SK-N-SH treated with all-trans-retinoic acid at 6 μM for 48 hours (cell line): ENCODE measurements at regions not wholly inside any gene's neighbourhood (a gene's known extent, or its start where the extent isn't known, plus 50 kb on each side); places are given as distances from the start of the nearest gene placed in this dataset.

Source experiments
- ATAC-seq: fragments of 200-7000 bp; cut with Tn5 transposase; 3 replicates; pipeline ENCODE4 v1.9.1; 2020; ENCODE audit warnings: mild to moderate bottlenecking, moderate library complexity
- ARNTL ChIP-seq: fragments of 450-650 bp; formaldehyde crosslinking; IDR thresholded peaks from 2 replicates; pipeline ENCODE4 v1.5.0; 2020; ENCODE audit warnings: low read depth, mild to moderate bottlenecking, moderate library complexity, borderline replicate concordance
- BACH2 ChIP-seq: fragments of 250-450 bp; sonication (Bioruptor Pico); IDR thresholded peaks from 2 replicates; pipeline ENCODE4 v1.9.0; 2021; ENCODE audit warnings: mild to moderate bottlenecking, borderline replicate concordance
- CREB5 ChIP-seq: fragments of 250-450 bp; sonication (Bioruptor Pico); IDR thresholded peaks from 2 replicates; pipeline ENCODE4 v1.5.1; 2020; ENCODE audit warnings: low read depth, mild to moderate bottlenecking, moderate library complexity
- CSDC2 ChIP-seq: fragments of 250-450 bp; sonication (Bioruptor Pico); IDR thresholded peaks from 2 replicates; pipeline ENCODE4 v1.5.0; 2020; ENCODE audit warnings: mild to moderate bottlenecking, moderate library complexity
- CSRNP3 ChIP-seq: fragments of 250-450 bp; sonication (Bioruptor Pico); IDR thresholded peaks from 2 replicates; pipeline ENCODE4 v1.5.1; 2021; ENCODE audit warnings: mild to moderate bottlenecking, moderate library complexity
- ESRRG ChIP-seq: fragments of 250-450 bp; sonication (Bioruptor Pico); IDR thresholded peaks from 2 replicates; pipeline ENCODE4 v1.6.1; 2021; ENCODE audit warnings: mild to moderate bottlenecking
- GLIS3 ChIP-seq: fragments of 250-450 bp; sonication (Bioruptor Pico); IDR thresholded peaks from 2 replicates; pipeline ENCODE4 v1.5.0; 2020; ENCODE audit warnings: mild to moderate bottlenecking, moderate library complexity
- ISL1 ChIP-seq: fragments of 250-450 bp; sonication (Bioruptor Pico); IDR thresholded peaks from 2 replicates; pipeline ENCODE4 v2.1.2; 2022; ENCODE audit warnings: mild to moderate bottlenecking, moderate library complexity
- OSR1 ChIP-seq: fragments of 250-450 bp; sonication (Bioruptor Pico); IDR thresholded peaks from 2 replicates; pipeline ENCODE4 v1.8.0; 2022; ENCODE audit warnings: moderate library complexity, mild to moderate bottlenecking, inconsistent platforms
- PATZ1 ChIP-seq: fragments of 250-450 bp; sonication (Bioruptor Pico); IDR thresholded peaks from 2 replicates; pipeline ENCODE4 v1.8.0; 2020; ENCODE audit warnings: mild to moderate bottlenecking, moderate library complexity, borderline replicate concordance
- POU6F1 ChIP-seq: fragments of 250-450 bp; sonication (Bioruptor Pico); IDR thresholded peaks from 2 replicates; pipeline ENCODE4 v1.8.0; 2021; ENCODE audit warnings: low read depth, mild to moderate bottlenecking, moderate library complexity, borderline replicate concordance
- PPARA ChIP-seq: fragments of 250-450 bp; sonication (Bioruptor Pico); IDR thresholded peaks from 2 replicates; pipeline ENCODE4 v1.5.0; 2020; ENCODE audit warnings: mild to moderate bottlenecking, borderline replicate concordance
- RARB ChIP-seq: fragments of 250-450 bp; sonication (Bioruptor Pico); IDR thresholded peaks from 2 replicates; pipeline ENCODE4 v1.8.0; 2021; ENCODE audit warnings: mild to moderate bottlenecking, moderate library complexity
- TCF4 ChIP-seq: fragments of 250-450 bp; sonication (Bioruptor Pico); IDR thresholded peaks from 2 replicates; pipeline ENCODE4 v1.8.0; 2021; ENCODE audit warnings: mild to moderate bottlenecking, moderate library complexity, borderline replicate concordance
- TOX ChIP-seq: fragments of 250-450 bp; sonication (Bioruptor Pico); IDR thresholded peaks from 2 replicates; pipeline ENCODE4 v1.8.0; 2021; ENCODE audit warnings: mild to moderate bottlenecking, moderate library complexity, borderline replicate concordance
- TSHZ2 ChIP-seq: fragments of 250-450 bp; sonication (Bioruptor Pico); IDR thresholded peaks from 2 replicates; pipeline ENCODE4 v1.5.0; 2020; ENCODE audit warnings: mild to moderate bottlenecking, moderate library complexity
- ZC3H10 ChIP-seq: fragments of 250-450 bp; sonication (Bioruptor Pico); IDR thresholded peaks from 2 replicates; pipeline ENCODE4 v1.5.1; 2021; ENCODE audit warnings: mild to moderate bottlenecking, moderate library complexity
- ZFP3 ChIP-seq: fragments of 250-450 bp; sonication (Bioruptor Pico); IDR thresholded peaks from 2 replicates; pipeline ENCODE4 v1.5.0; 2020; ENCODE audit warnings: mild to moderate bottlenecking, moderate library complexity
- ZFP30 ChIP-seq: fragments of 450-650 bp; formaldehyde crosslinking; IDR thresholded peaks from 2 replicates; pipeline ENCODE4 v1.5.0; 2022; ENCODE audit warnings: mild to moderate bottlenecking, moderate library complexity
- ZNF565 ChIP-seq: fragments of 450-650 bp; formaldehyde crosslinking; conservative IDR thresholded peaks from 2 replicates; pipeline ENCODE4 v1.5.0; 2020; ENCODE audit warnings: low read depth, mild to moderate bottlenecking, moderate library complexity
- ZNF70 ChIP-seq: fragments of 450-650 bp; formaldehyde crosslinking; IDR thresholded peaks from 2 replicates; pipeline ENCODE4 v1.5.0; 2020; ENCODE audit warnings: mild to moderate bottlenecking, moderate library complexity
- ZNF8 ChIP-seq: fragments of 450-650 bp; formaldehyde crosslinking; IDR thresholded peaks from 2 replicates; pipeline ENCODE4 v1.5.0; 2020; ENCODE audit warnings: mild to moderate bottlenecking, moderate library complexity

GRCh38 chr3:74861211-74861610 is 246.8 kb upstream of the CNTN3 start:
- no peak for ATAC-seq
- no peak for TF ChIP-seq TCF4 (CRISPR knock-in tag)
- no peak for TF ChIP-seq RARB
- TF ChIP-seq ZFP30 (CRISPR knock-in tag) = no peak
- no peak for TF ChIP-seq GLIS3 (CRISPR knock-in tag)
- TF ChIP-seq TSHZ2 = no peak
- TF ChIP-seq TOX (CRISPR knock-in tag) = no peak
- TF ChIP-seq ARNTL = no peak
- TF ChIP-seq CSRNP3 (CRISPR knock-in tag) = no peak
- no peak for TF ChIP-seq ZFP3 (CRISPR knock-in tag)

GRCh38 chr3:74858086-74858485 is 243.6 kb upstream of the CNTN3 start:
- TF ChIP-seq TOX (CRISPR knock-in tag) (no peak), RARB (no peak), ESRRG (no peak), BACH2 (no peak), PPARA (CRISPR knock-in tag) (no peak), ZNF70 (CRISPR knock-in tag) (no peak), OSR1 (CRISPR knock-in tag) (no peak), ARNTL (no peak), ZNF565 (CRISPR knock-in tag) (no peak), ZC3H10 (CRISPR knock-in tag) (no peak), ZFP30 (CRISPR knock-in tag) (no peak), TSHZ2 (no peak)
- ATAC-seq = no peak

- TF ChIP-seq GLIS3 (CRISPR knock-in tag) = no peak
- no peak for TF ChIP-seq ISL1
- no peak for TF ChIP-seq ZNF565 (CRISPR knock-in tag)
- TF ChIP-seq CREB5 (CRISPR knock-in tag) = no peak
- no peak for TF ChIP-seq ZNF8 (CRISPR knock-in tag)
- TF ChIP-seq ZFP3 (CRISPR knock-in tag) = no peak
- TF ChIP-seq ZFP30 (CRISPR knock-in tag) = no peak
- TF ChIP-seq TCF4 (CRISPR knock-in tag) = no peak
- TF ChIP-seq, all 23 proteins: peak for 0
- ATAC-seq = no peak
Measured at GRCh38 chr3:74850381-74850780, 235.9 kb upstream of the CNTN3 start.

GRCh38 chr3:74847093-74847492 is 232.6 kb upstream of the CNTN3 start:
- no peak for ATAC-seq
- no peak for TF ChIP-seq ISL1
- no peak for TF ChIP-seq BACH2
- no peak for TF ChIP-seq POU6F1 (CRISPR knock-in tag)
- no peak for TF ChIP-seq ZNF8 (CRISPR knock-in tag)
- TF ChIP-seq OSR1 (CRISPR knock-in tag) = no peak
- TF ChIP-seq ZFP30 (CRISPR knock-in tag) = no peak
- TF ChIP-seq ARNTL = no peak
- no peak for TF ChIP-seq TOX (CRISPR knock-in tag)
- TF ChIP-seq CSDC2 (CRISPR knock-in tag) = no peak
- no peak for TF ChIP-seq PATZ1 (CRISPR knock-in tag)
- TF ChIP-seq ZC3H10 (CRISPR knock-in tag) = no peak
- no peak for TF ChIP-seq GLIS3 (CRISPR knock-in tag)
- no peak for TF ChIP-seq ZFP3 (CRISPR knock-in tag)
- no peak for TF ChIP-seq ESRRG
- no peak for TF ChIP-seq ZNF70 (CRISPR knock-in tag)
- TF ChIP-seq PPARA (CRISPR knock-in tag) = no peak
